BLaER1 (cell line): ENCODE measurements at regions not wholly inside any gene's neighbourhood (a gene's known extent, or its start where the extent isn't known, plus 50 kb on each side); places are given as distances from the start of the nearest gene placed in this dataset.
A peak's percentile ranks its signal among the peaks of the same experiment; 100 is the strongest.

Source experiments
- H3K27ac ChIP-seq: shearing (Covaris generic); formaldehyde crosslinking; 2 replicates; pipeline ENCODE4 v1.8.1; 2022
- H3K27me3 ChIP-seq: shearing (Covaris generic); formaldehyde crosslinking; 2 replicates; pipeline ENCODE4 v1.8.1; 2022
- H3K36me3 ChIP-seq: shearing (Covaris generic); formaldehyde crosslinking; 2 replicates; pipeline ENCODE4 v1.8.1; 2022
- H3K4me1 ChIP-seq: shearing (Covaris generic); formaldehyde crosslinking; 2 replicates; pipeline ENCODE4 v1.8.1; 2022
- H3K4me2 ChIP-seq: shearing (Covaris generic); formaldehyde crosslinking; 2 replicates; pipeline ENCODE4 v1.8.1; 2022
- H3K4me3 ChIP-seq: shearing (Covaris generic); formaldehyde crosslinking; 2 replicates; pipeline ENCODE4 v1.8.1; 2022
- H3K9ac ChIP-seq: shearing (Covaris generic); formaldehyde crosslinking; 2 replicates; pipeline ENCODE4 v1.8.1; 2022
- H3K9me3 ChIP-seq: shearing (Covaris generic); formaldehyde crosslinking; 2 replicates; pipeline ENCODE4 v1.8.1; 2022
- H4K20me1 ChIP-seq: shearing (Covaris generic); formaldehyde crosslinking; 2 replicates; pipeline ENCODE4 v1.8.1; 2022
- Cebpa-rat ChIP-seq: shearing (Covaris generic); IDR thresholded peaks from 2 replicates; pipeline ENCODE4 v1.8.1; 2022

GRCh38 chr11:120061036-120061760 lies 76.7 kb downstream of the TRIM29 start:
- no peaks in the 10 kb centered on the region for H3K27me3 ChIP-seq
- H3K4me3 ChIP-seq = no peak overlapping the region
- no peaks in the 10 kb centered on the region for H3K9me3 ChIP-seq
- H3K36me3 ChIP-seq = no peaks in the 10 kb centered on the region
- H3K9ac ChIP-seq = no peak overlapping the region
- H3K4me2 ChIP-seq = no peak overlapping the region
- H3K4me1 ChIP-seq = peaks cover 7% of the 10 kb centered on the region
- H3K27ac ChIP-seq = no peak overlapping the region
- TF ChIP-seq Cebpa-rat = no peak
- no peaks in the 10 kb centered on the region for H4K20me1 ChIP-seq

GRCh38 chr11:120060512-120060911 lies 77.4 kb downstream of the TRIM29 start:
- Histone ChIP-seq H3K4me1 (0 out of 2 replicates have a peak, but pooled peaks cover 4% of the 10 kb centered on the region), H4K20me1 (no peaks in the 10 kb centered on the region), H3K27ac (no peak overlapping the region), H3K9me3 (no peaks in the 10 kb centered on the region), H3K27me3 (no peaks in the 10 kb centered on the region), H3K4me2 (no peak overlapping the region), H3K4me3 (no peak overlapping the region), H3K9ac (no peak overlapping the region), H3K36me3 (no peaks in the 10 kb centered on the region)
- TF ChIP-seq Cebpa-rat = no peak

DNA sequence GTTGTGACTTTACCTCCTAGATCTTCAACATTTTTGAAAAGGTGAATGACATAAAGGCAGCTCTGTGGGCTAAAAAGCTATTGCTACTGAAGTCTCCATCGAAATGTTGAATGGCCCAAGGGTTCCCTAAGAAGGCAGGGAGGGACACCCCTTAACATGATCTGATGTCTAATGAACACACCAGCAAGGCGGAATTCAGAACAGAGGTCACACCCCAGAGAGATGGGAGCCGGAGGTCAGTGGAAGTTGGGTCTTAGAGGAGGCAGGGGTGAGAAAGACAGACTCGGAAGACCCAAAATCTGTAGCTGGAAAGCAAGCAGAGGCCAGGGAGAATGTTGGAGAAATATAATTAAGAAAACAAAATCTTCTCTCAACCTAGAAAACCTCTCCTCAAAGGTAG lies 79.0 kb downstream of the TRIM29 start:
- Histone ChIP-seq H3K4me1 (peaks cover 9% of the 10 kb centered on the region), H3K27ac (no peak overlapping the region), H3K9me3 (no peaks in the 10 kb centered on the region), H3K27me3 (no peaks in the 10 kb centered on the region), H3K9ac (no peak overlapping the region), H4K20me1 (no peaks in the 10 kb centered on the region), H3K4me3 (no peak overlapping the region), H3K36me3 (no peaks in the 10 kb centered on the region), H3K4me2 (no peak overlapping the region)
- TF ChIP-seq Cebpa-rat = no peak

DNA sequence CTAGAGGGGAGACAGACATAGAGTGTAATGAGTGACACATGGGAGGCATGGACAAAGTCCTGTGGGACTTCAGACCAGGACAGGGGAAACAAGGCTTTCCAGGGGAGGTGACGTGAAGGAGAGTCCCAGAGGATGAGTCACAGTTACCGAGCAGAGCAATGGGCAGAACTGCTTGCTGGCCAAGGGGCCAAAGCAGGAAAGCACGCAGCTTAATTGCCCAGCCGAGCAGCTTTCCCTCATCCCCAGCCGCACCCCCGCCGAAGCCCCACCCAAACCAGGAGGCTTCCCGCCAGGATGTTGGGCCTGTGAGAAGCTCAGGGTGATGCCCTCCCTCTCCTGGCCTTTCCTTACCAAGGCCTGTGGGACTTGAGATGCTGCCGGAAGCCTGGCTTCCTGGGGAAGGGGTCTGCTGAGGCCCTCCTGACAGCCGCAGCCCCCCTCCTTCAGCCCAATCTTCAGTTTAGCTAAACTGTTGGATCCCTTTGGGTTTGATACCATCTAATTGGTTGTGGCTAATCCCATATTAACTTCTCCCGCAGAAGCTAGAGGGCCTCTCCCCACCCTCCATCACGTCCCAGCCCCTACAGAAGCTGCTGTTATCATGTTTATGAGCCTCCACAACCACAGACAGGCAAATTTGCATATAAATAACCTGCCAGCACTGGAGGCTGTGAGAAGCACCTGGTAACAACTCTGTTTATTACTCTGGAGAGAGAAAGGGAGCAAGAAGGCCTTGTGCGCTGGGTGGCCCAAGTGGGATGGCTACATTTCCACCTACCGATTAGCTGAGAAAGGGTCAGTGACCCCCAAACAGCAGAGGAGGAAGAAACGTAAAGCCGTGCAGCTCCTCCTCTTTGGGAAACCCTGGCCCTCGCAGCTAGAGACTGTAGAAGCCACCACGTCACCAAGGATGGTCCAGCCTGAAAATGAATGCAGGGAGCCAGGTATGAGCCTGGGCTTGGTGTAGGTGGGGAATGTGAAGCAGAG lies 80.0 kb downstream of the TRIM29 start:
- Histone ChIP-seq H3K4me2 (no peak overlapping the region), H3K9ac (no peak overlapping the region), H3K4me3 (no peak overlapping the region), H4K20me1 (no peaks in the 10 kb centered on the region), H3K9me3 (no peaks in the 10 kb centered on the region), H3K4me1 (peaks cover 10% of the 10 kb centered on the region), H3K36me3 (no peaks in the 10 kb centered on the region), H3K27me3 (no peaks in the 10 kb centered on the region), H3K27ac (no peak overlapping the region)
- TF ChIP-seq Cebpa-rat = no peak

DNA sequence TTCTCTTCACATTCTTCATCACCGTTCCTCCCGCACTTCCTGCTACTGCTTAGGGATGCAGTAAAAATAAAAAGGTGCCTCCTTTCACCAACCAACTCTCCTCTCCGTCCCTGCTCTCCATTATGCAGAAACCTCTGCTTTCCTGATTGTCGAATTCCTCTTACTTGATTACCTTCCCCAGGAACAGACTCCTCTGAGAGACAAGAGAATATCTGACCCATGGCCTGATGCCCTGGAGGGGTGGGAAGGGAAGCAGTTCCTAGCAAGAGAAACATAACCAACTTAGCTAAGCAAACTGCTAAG lies 80.9 kb downstream of the TRIM29 start:
- no peak overlapping the region for H3K9ac ChIP-seq

GRCh38 chr11:120056301-120057027 lies 81.4 kb downstream of the TRIM29 start:
- Histone ChIP-seq H3K27ac (no peak overlapping the region), H4K20me1 (no peaks in the 10 kb centered on the region), H3K4me1 (peaks cover 10% of the 10 kb centered on the region), H3K4me3 (no peak overlapping the region), H3K27me3 (no peaks in the 10 kb centered on the region), H3K4me2 (peak overlapping the region; percentile 13; the same call in 1 of the 2 replicates), H3K9me3 (no peaks in the 10 kb centered on the region), H3K36me3 (no peaks in the 10 kb centered on the region), H3K9ac (no peak overlapping the region)
- no peak for TF ChIP-seq Cebpa-rat

More for the DNA sequence above, 80.9 kb downstream of the TRIM29 start:
- Histone ChIP-seq H3K4me1 (peaks cover 10% of the 10 kb centered on the region), H3K4me2 (no peak overlapping the region), H3K27ac (no peak overlapping the region), H3K36me3 (no peaks in the 10 kb centered on the region), H3K27me3 (no peaks in the 10 kb centered on the region), H3K4me3 (no peak overlapping the region), H4K20me1 (no peaks in the 10 kb centered on the region), H3K9me3 (no peaks in the 10 kb centered on the region)
- no peak for TF ChIP-seq Cebpa-rat

DNA sequence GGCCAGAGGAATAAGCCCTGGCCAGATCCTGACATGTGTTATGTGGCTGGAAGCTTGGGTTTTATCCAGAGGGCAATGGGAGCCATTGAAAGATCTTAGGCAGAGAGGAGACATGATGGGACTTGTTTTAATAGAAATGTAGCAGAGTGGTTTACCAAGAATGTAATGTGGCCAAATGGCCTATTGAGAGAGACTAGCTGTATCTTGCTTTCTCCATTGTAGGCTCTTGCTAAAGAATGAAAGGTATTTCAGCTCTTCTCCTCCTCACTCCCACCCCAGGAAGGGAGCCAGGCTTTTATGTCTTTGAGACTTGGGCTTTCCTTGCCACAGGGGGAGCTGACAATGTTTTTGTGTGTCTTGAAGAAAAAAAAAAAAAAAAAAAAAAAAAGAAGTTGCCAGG lies 82.3 kb downstream of the TRIM29 start:
- H3K4me1 ChIP-seq = peaks cover 10% of the 10 kb centered on the region
- no peaks in the 10 kb centered on the region for H4K20me1 ChIP-seq
- no peaks in the 10 kb centered on the region for H3K27me3 ChIP-seq
- H3K4me2 ChIP-seq = no peak overlapping the region
- no peak overlapping the region for H3K27ac ChIP-seq
- no peak overlapping the region for H3K4me3 ChIP-seq
- no peak for TF ChIP-seq Cebpa-rat
- H3K36me3 ChIP-seq = no peaks in the 10 kb centered on the region
- H3K9ac ChIP-seq = no peak overlapping the region
- H3K9me3 ChIP-seq = no peaks in the 10 kb centered on the region

DNA sequence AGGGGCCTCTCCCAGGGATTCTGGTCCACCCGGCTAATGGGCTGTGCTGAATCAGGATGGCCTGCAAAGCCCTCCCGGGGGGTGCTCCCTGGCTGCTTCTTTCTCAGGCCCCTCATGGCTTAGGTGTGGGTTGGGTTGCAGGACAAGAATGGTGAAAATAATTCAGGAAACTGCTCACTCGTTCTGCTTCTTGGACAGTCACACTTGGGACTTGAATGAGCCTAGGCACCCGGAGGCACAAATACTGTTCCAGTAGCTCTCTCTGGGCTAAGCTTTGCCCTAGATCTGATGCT lies 83.2 kb downstream of the TRIM29 start:
- H3K36me3 ChIP-seq = no peaks in the 10 kb centered on the region
- H4K20me1 ChIP-seq = no peaks in the 10 kb centered on the region
- H3K27me3 ChIP-seq = no peaks in the 10 kb centered on the region
- H3K4me2 ChIP-seq = no peak overlapping the region
- H3K9me3 ChIP-seq = no peaks in the 10 kb centered on the region
- H3K4me3 ChIP-seq = no peak overlapping the region
- no peak for TF ChIP-seq Cebpa-rat
- H3K9ac ChIP-seq = no peak overlapping the region
- H3K27ac ChIP-seq = no peak overlapping the region
- H3K4me1 ChIP-seq = peaks cover 10% of the 10 kb centered on the region

- H3K4me1 ChIP-seq = peaks cover 10% of the 10 kb centered on the region
- H3K4me3 ChIP-seq = no peak overlapping the region
- no peaks in the 10 kb centered on the region for H3K36me3 ChIP-seq
- H3K27me3 ChIP-seq = no peaks in the 10 kb centered on the region
- no peak overlapping the region for H3K9ac ChIP-seq
- no peaks in the 10 kb centered on the region for H3K9me3 ChIP-seq
- no peak for TF ChIP-seq Cebpa-rat
- no peaks in the 10 kb centered on the region for H4K20me1 ChIP-seq
- no peak overlapping the region for H3K27ac ChIP-seq
- peak overlapping the region; percentile 19; the same call in 1 of the 2 replicates for H3K4me2 ChIP-seq
Measured at GRCh38 chr11:120054016-120054752, 83.7 kb downstream of the TRIM29 start.
